ENCODE measurements at regions not wholly inside any gene's neighbourhood (a gene's known extent, or its start where the extent isn't known, plus 50 kb on each side); places are given as distances from the start of the nearest gene placed in this dataset.

DNA sequence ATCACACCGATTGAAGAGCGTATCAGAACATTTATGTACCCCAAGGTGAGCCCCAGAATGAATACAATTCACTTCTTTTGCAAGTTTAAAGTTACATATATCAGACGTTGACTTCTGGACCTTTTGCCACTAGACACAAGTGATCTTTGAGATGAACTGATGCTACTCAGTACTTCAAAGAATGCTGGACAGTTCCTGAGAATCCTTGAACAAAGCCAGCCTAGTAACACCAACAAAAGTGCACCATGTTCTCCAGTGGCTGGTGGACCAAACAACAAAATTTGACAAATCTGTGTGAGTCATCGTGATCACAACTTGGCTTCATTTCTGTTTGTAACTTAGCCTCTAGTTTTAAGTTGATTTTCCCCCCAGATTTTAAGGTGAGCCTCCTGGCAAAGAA is 355.7 kb downstream of the SOX2 start:
- no peak for DNase-seq (ENCODE audit: low read depth in 2 of 2)

- DNase-seq (ENCODE audit: low read depth in 2 of 2), result no peak
Measured at GRCh38 chr3:182078316-182078715, 366.6 kb downstream of the SOX2 start.

DNA sequence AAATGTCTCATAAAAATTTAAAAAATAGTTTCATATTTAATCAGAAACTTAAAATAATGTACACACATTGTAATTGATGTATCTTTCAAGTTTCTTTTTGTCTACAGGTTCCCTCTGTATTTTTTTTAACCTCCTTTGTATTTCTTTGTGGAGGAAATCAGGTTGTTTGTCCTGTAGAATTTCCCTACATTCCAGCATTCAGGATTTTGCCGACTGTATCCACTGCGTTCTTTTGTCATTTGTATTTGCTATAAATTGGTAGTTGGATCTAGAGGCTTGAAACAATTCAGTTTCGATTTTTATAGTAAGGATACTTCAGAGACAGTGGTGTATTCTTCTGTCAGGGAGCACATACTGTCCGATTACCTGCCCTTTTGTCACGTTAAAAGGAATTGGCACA is 367.2 kb downstream of the SOX2 start:
- DNase-seq (ENCODE audit: low read depth in 2 of 2), result no peak

- DNase-seq (ENCODE audit: low read depth in 2 of 2), result no peak
Measured at GRCh38 chr3:182081096-182081495, 369.4 kb downstream of the SOX2 start.

GRCh38 chr3:182083112-182083511 is 371.4 kb downstream of the SOX2 start:
- no peak for DNase-seq (ENCODE audit: low read depth in 2 of 2)

DNA sequence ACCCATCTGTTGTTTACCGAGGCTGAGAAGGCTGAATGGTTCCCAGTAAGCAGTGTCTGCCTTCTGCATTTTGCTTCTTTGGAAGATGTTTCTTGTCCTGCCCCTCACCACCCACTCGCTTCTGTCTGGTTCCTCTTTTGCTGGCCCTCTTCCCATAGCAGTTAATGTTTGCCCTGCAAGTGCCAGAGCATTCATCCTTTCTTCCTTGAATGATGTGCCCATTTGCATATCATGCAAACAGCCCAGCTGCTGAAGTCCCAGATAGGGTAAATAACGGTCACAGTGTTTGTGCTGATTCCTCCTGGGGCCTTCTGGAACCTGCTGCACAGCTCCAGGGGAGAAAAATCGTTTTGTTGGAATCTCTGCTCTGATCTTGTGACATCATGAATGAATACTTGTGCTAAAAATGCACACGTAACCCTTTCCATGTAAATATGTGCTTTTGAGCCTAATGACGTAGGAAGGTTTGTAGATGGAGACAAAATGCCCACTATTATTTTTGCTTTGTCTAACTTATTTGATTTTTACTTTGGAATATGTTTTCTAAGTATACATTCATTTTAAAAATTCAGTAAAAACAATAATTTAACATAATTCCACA is 381.0 kb downstream of the SOX2 start:
- no peak for DNase-seq (ENCODE audit: low read depth in 2 of 2)

DNA sequence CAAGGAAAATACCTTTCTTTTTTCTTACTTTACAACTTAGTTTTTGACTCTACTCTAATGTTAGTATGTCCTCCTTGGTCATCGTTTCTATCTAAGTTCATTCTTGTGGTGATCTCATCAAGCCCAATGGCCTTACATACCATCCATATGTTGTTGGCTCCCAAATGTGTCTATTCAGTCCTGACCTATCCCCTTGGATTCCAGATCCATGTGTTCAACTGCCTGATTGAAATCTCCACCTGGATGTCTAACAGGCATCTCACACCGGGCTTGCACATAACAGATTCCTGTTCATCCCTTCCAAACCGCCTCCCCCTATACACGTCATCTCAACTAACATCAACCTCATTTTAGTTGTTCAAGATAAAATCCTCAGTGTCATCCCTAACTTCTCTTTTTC is 382.6 kb downstream of the SOX2 start:
- no peak for DNase-seq (ENCODE audit: low read depth in 2 of 2)

- DNase-seq (ENCODE audit: low read depth in 2 of 2), result peak; percentile 57
Measured at GRCh38 chr3:182104881-182105280, 393.2 kb downstream of the SOX2 start.

- peak; percentile 9 to 12 for DNase-seq (ENCODE audit: low read depth in 2 of 2)
Measured at GRCh38 chr3:182105875-182106274, 394.1 kb downstream of the SOX2 start.

- DNase-seq (ENCODE audit: low read depth in 2 of 2), result no peak
Measured at GRCh38 chr3:182108371-182108770, 396.6 kb downstream of the SOX2 start.

DNA sequence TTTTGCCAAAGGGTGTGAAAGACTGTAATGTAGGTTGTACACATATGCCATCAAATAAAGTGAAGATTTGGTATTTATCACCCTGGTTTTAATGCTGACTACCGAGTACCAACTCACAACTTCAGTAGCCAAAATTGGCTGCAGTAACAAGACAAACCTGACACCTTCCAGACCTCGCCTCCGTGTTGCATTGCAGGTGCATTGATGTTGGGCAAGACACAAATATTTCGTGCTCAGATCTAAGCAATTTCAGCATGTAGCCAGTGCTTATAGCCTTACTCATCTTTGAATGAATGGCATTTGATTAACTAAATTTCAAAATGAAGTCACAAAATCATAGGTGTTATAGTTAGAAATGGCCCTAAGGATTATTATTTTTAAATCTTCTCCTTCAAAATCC is 400.2 kb downstream of the SOX2 start:
- no peak for DNase-seq (ENCODE audit: low read depth in 2 of 2)

DNA sequence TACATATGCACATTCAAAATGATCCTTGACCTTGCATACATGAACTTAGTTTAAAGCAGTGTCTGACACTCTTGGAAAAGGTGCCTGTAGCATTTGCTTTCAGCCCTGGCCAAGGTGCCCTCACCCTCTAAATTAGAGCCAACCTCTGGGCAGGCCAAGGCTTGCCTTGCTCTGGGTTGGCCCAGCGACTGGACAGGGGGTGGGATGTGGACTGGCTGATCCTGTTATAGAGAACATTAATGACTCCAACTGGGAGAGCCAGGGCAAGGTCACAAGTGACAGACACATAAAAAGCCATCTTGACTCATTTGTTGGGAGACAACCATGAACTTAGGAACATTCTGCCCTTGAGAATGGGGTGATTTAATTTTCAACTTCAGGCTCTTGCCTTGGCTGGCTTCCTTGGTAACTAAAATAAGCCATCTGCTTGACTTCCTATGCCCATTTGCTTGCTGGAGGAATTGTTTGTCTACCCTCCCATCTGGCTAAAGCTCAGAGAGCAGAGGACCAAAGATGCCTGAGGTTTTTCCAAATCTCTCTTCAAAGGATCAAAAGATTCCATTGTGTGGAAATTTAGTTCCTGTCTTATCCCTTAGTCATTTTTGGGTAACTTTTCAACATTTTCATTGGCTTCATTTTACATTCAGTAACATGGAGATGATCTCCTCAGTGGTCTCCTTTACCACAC is 403.7 kb downstream of the SOX2 start:
- no peak for DNase-seq (ENCODE audit: low read depth in 2 of 2)

GRCh38 chr3:182116386-182116785 is 404.7 kb downstream of the SOX2 start:
- no peak for DNase-seq (ENCODE audit: low read depth in 2 of 2)

DNA sequence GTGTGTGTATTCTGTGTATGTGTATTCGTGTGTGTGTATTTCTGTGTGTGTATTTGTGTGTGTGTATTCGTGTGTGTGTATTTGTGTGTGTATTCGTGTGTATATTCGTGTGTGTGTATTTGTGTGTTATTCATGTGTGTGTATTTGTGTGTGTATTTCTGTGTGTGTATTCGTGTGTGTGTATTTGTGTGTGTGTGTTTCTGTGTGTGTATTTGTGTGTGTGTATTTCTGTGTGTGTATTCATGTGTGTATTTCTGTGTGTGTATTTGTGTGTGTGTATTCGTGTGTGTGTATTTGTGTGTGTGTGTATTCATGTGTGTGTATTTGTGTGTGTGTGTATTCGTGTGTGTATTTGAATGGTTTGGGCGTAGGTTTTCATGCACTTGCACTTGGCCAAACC is 405.4 kb downstream of the SOX2 start:
- no peak for DNase-seq (ENCODE audit: low read depth in 2 of 2)

DNA sequence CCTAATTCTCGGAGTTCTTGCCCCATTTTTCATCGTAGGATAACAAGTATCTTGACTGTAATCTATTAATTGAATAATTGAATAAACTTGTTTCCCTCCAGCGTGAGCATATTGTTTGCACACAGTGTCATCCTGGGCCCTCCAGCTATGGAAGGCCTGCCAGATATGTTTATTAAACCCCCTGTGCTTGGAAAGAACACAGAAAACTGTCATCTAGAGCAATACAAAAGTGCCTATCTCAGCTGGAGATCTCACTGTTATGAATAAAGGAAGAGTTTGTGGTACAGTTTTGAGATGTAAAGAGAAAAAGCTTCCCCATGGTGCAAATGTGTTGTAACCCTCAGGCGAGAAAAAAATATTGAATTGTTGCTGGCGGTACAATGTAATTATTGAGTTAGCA is 405.9 kb downstream of the SOX2 start:
- DNase-seq (ENCODE audit: low read depth in 2 of 2), result peak; percentile 6 to 17

DNA sequence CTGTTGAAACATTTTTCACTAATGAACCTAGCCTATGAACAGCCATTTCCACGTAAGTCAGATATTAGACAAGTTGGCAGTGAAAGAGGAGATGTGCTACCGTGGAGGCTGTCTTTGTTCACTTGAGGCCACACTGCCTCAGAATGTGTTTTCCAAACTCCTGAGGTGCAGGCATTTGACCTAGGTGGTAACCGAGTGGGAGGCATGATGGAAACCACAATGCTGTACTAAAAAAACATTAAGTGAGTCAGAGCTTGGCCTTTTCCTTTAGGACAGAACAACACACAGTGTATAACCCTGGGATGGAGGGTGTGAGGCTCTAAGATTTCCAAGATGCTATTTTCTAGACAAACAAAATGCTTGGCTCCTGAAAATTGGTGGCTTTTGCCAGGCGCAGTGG is 406.3 kb downstream of the SOX2 start:
- DNase-seq (ENCODE audit: low read depth in 2 of 2), result peak in 1 of 2 experiments; percentile 6

- DNase-seq (ENCODE audit: low read depth in 2 of 2), result no peak
Measured at GRCh38 chr3:182121401-182121800, 409.7 kb downstream of the SOX2 start.

- no peak for DNase-seq (ENCODE audit: low read depth in 2 of 2)
Measured at GRCh38 chr3:182122779-182123178, 411.1 kb downstream of the SOX2 start.

DNA sequence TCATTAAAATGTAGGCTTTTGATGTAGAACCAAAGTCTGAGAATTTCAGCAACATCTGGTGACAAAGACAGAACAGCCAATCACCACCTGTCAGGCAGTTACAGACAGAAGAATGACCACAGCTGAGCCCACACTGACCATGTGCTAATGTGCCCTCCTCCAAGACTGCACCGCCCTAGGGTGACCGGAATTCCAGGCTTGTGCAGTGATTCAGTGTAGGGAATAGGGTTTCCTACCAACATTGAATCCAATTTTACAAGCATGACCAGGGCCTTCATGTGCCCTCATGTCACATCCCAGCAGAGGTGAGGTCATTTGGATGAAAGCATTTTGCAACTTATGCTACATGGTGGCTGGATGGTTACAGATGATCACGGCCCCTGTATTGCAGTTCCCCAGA is 412.5 kb downstream of the SOX2 start:
- DNase-seq (ENCODE audit: low read depth in 2 of 2), result no peak

DNA sequence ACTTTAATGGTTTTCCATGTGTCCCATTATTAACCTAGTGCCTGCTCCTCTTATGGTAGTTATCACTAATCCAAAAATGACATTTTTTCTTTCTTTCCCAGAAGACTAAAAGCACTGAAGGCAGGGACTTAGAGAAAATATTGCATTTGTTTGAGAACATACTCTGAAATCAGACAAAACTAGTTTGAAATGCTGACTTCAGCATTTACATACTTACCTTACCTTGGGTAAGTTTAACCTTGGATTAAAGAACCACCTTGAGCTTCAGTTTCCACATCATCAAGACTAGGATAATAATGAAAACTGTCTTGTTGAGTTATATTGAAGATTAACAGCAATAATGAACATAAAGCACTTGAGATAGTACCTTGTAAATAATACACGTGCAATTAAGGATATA is 413.0 kb downstream of the SOX2 start:
- no peak for DNase-seq (ENCODE audit: low read depth in 2 of 2)

GRCh38 chr3:182129740-182130139 is 418.0 kb downstream of the SOX2 start:
- DNase-seq (ENCODE audit: low read depth in 2 of 2), result no peak

DNA sequence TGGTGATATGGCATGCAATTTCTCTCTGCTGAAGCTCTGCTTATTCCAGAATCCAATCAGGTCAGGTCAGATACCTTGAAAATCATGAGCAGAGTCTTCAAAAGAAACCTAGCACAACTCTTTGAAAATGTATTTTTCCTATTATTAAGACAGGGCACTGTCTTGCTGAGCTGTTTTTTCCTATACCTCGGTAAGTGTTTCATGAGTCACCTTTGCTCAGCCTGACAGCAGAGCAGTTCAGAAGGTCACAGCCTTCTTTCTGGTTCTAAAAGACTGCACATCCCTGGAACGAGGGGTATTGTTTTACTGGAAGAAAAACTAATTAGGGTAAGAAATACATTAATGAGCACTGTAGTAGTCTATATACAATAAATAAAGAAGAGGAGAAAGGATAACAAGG is 422.0 kb downstream of the SOX2 start:
- DNase-seq (ENCODE audit: low read depth in 2 of 2), result no peak

DNA sequence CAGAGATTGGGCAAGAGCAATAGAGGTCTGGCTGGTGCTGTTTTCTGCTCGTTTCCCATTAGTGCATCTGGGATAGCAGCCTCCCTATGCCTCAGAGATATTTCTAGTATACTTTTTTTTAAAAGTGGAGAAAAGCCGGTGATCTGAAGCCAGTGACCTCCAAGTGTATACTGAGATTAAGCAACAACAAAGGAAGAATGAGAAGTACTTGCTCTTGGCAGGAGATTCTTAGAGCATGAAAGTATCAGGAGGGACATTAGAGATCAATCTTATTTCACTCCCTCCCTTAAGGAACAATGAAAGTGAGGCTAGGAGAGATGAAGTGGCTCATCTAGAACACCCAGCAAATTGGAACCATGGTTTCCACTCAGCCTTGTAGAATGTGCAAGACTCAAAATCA is 423.3 kb downstream of the SOX2 start:
- DNase-seq (ENCODE audit: low read depth in 2 of 2), result no peak
